ENCODE measurements at regions not wholly inside any gene's neighbourhood (a gene's known extent, or its start where the extent isn't known, plus 50 kb on each side); places are given as distances from the start of the nearest gene placed in this dataset.
A peak's percentile ranks its signal among the peaks of the same experiment; 100 is the strongest.

- 85% methylated on average over 2 of the region's 2 CpGs for WGBS (ENCODE audit: insufficient coverage)
- no peaks in the 10 kb centered on the region for H3K9me3 ChIP-seq (ENCODE audit: control insufficient read depth, insufficient read depth, low read length)
- H3K27me3 ChIP-seq (ENCODE audit: control insufficient read depth, insufficient read depth, low read length), result no peaks in the 10 kb centered on the region
- intact Hi-C loops (cut with micrococcal nuclease), result no loop called here
- no peak overlapping the region for H3K27ac ChIP-seq (ENCODE audit: low read length)
- H3K27ac Mint-ChIP-seq, result no peak overlapping the region
- DNase-seq (no peak), ATAC-seq (no peak)
- no peaks in the 10 kb centered on the region for H3K36me3 ChIP-seq (ENCODE audit: control insufficient read depth, insufficient read depth, low read length)
- H3K36me3 Mint-ChIP-seq, result no peaks in the 10 kb centered on the region
- H3K27me3 Mint-ChIP-seq (ENCODE audit: low read depth in 2 of 2), result no peaks in the 10 kb centered on the region
- H3K4me3 ChIP-seq (ENCODE audit: low read length), result no peak overlapping the region
- H3K9me3 Mint-ChIP-seq, result no peaks in the 10 kb centered on the region
- no peaks in the 10 kb centered on the region for H3K4me1 Mint-ChIP-seq
- no peaks in the 10 kb centered on the region for H3K4me1 ChIP-seq (ENCODE audit: control insufficient read depth, insufficient read depth, low read length)
- no peak overlapping the region for H3K4me3 Mint-ChIP-seq
- TF ChIP-seq CTCF (IDR thresholded peaks at IDR 0.05), result no peak
Measured at GRCh38 chr18:7438646-7439045, 128.5 kb upstream of the PTPRM start.

GRCh38 chr18:7447318-7448028 lies 119.6 kb upstream of the PTPRM start:
- no peaks in the 10 kb centered on the region for H3K27me3 Mint-ChIP-seq (ENCODE audit: low read depth in 2 of 2)
- Histone ChIP-seq H3K9me3 (ENCODE audit: control insufficient read depth, insufficient read depth, low read length) (peaks cover 2% of the 10 kb centered on the region), H3K4me1 (ENCODE audit: control insufficient read depth, insufficient read depth, low read length) (no peaks in the 10 kb centered on the region), H3K27me3 (ENCODE audit: control insufficient read depth, insufficient read depth, low read length) (no peaks in the 10 kb centered on the region), H3K27ac (ENCODE audit: low read length) (no peak overlapping the region), H3K4me3 (ENCODE audit: low read length) (no peak overlapping the region), H3K36me3 (ENCODE audit: control insufficient read depth, insufficient read depth, low read length) (no peaks in the 10 kb centered on the region)
- no peaks in the 10 kb centered on the region for H3K36me3 Mint-ChIP-seq
- no peaks in the 10 kb centered on the region for H3K4me1 Mint-ChIP-seq
- no peak for TF ChIP-seq CTCF (IDR thresholded peaks at IDR 0.05)
- ATAC-seq (no peak), DNase-seq (no peak)
- H3K9me3 Mint-ChIP-seq, result no peaks in the 10 kb centered on the region
- intact Hi-C loops (cut with micrococcal nuclease), result no loop called here
- 85% methylated on average over 2 of the region's 2 CpGs for WGBS (ENCODE audit: insufficient coverage)
- no peak overlapping the region for H3K4me3 Mint-ChIP-seq
- no peak overlapping the region for H3K27ac Mint-ChIP-seq

GRCh38 chr18:7452331-7452730 lies 114.8 kb upstream of the PTPRM start:
- Mint-ChIP-seq H3K4me3 (no peak overlapping the region), H3K9me3 (no peaks in the 10 kb centered on the region), H3K27ac (no peak overlapping the region), H3K27me3 (ENCODE audit: low read depth in 2 of 2) (no peaks in the 10 kb centered on the region), H3K4me1 (no peaks in the 10 kb centered on the region), H3K36me3 (no peaks in the 10 kb centered on the region)
- DNase-seq, result peak in 1 of 2 donors; percentile 3
- H3K9me3 ChIP-seq (ENCODE audit: control insufficient read depth, insufficient read depth, low read length), result peaks cover under 1% of the 10 kb centered on the region
- no peaks in the 10 kb centered on the region for H3K27me3 ChIP-seq (ENCODE audit: control insufficient read depth, insufficient read depth, low read length)
- no peak for TF ChIP-seq CTCF (IDR thresholded peaks at IDR 0.05)
- 4% methylated on average over 2 of the region's 6 CpGs for WGBS (ENCODE audit: insufficient coverage)
- no peaks in the 10 kb centered on the region for H3K4me1 ChIP-seq (ENCODE audit: control insufficient read depth, insufficient read depth, low read length)
- no peak overlapping the region for H3K27ac ChIP-seq (ENCODE audit: low read length)
- intact Hi-C loops (cut with micrococcal nuclease), result no loop called here
- no peak overlapping the region for H3K4me3 ChIP-seq (ENCODE audit: low read length)
- H3K36me3 ChIP-seq (ENCODE audit: control insufficient read depth, insufficient read depth, low read length), result no peaks in the 10 kb centered on the region
- peak in 1 of 3 donors; percentile 43 for ATAC-seq

GRCh38 chr18:7454429-7454828 lies 112.7 kb upstream of the PTPRM start:
- no peak for ATAC-seq

More at GRCh38 chr18:7454429-7454828, 112.7 kb upstream of the PTPRM start:
- Mint-ChIP-seq H3K27ac (no peak overlapping the region), H3K36me3 (no peaks in the 10 kb centered on the region), H3K4me1 (no peaks in the 10 kb centered on the region), H3K9me3 (no peaks in the 10 kb centered on the region), H3K27me3 (ENCODE audit: low read depth in 2 of 2) (no peaks in the 10 kb centered on the region), H3K4me3 (no peak overlapping the region)
- H3K4me3 ChIP-seq (ENCODE audit: low read length), result no peak overlapping the region
- no peaks in the 10 kb centered on the region for H3K9me3 ChIP-seq (ENCODE audit: control insufficient read depth, insufficient read depth, low read length)
- TF ChIP-seq CTCF (IDR thresholded peaks at IDR 0.05), result no peak
- intact Hi-C loops (cut with micrococcal nuclease), result no loop called here
- H3K27ac ChIP-seq (ENCODE audit: low read length), result no peak overlapping the region
- 87% methylated on average over 6 of the region's 6 CpGs for WGBS (ENCODE audit: insufficient coverage)
- no peaks in the 10 kb centered on the region for H3K27me3 ChIP-seq (ENCODE audit: control insufficient read depth, insufficient read depth, low read length)
- no peaks in the 10 kb centered on the region for H3K36me3 ChIP-seq (ENCODE audit: control insufficient read depth, insufficient read depth, low read length)
- DNase-seq, result no peak
- H3K4me1 ChIP-seq (ENCODE audit: control insufficient read depth, insufficient read depth, low read length), result no peaks in the 10 kb centered on the region
